HUES6 (cell line): ENCODE measurements at regions not wholly inside any gene's neighbourhood (a gene's known extent, or its start where the extent isn't known, plus 50 kb on each side); places are given as distances from the start of the nearest gene placed in this dataset.

Experiments
- H3K27ac ChIP-seq: 2 replicates; pipeline ENCODE4 v1.7.0; 2013; ENCODE audit warnings: low read depth, mild to moderate bottlenecking, low read length, inconsistent platforms
- H3K27me3 ChIP-seq: 2 replicates; pipeline ENCODE4 v1.6.1; 2013; ENCODE audit warnings: low read length; ENCODE audit not compliant: control insufficient read depth, insufficient read depth
- H3K36me3 ChIP-seq: 2 replicates; pipeline ENCODE4 v1.6.1; 2013; ENCODE audit warnings: low read length; ENCODE audit not compliant: control insufficient read depth, insufficient read depth
- H3K4me1 ChIP-seq: 2 replicates; pipeline ENCODE4 v1.6.1; 2013; ENCODE audit warnings: low read length; ENCODE audit not compliant: control insufficient read depth, insufficient read depth
- H3K4me3 ChIP-seq: 2 replicates; pipeline ENCODE4 v1.5.1; 2013; ENCODE audit warnings: low read depth, low read length
- H3K9ac ChIP-seq: one replicate; pipeline ENCODE4 v1.6.1; 2013; ENCODE audit warnings: mild to moderate bottlenecking, low read length
- H3K9me3 ChIP-seq: 2 replicates; pipeline ENCODE4 v1.6.1; 2013; ENCODE audit warnings: low read depth, low read length; ENCODE audit not compliant: control insufficient read depth, insufficient read depth

DNA sequence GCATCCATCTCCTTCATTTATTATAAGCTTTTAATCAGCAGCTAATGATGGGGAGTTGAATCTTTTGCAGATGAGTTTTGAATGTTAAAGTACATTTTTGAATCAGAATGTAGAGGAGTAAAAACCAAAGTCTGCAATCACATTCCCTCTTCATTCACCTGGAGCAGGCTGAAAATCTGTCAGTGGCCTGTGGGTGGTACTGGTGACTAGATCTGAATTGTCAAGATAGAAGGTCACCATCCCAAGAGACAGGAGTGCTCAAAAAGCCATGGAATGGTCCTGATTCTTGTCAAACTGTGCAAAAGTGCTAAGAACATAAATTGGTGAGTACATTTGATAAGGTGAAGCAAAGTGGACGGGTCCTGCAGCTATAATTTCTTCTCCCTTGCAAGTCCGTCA, 881.3 kb upstream of the NR2F2 start:
- Histone ChIP-seq H3K4me3 (no peak overlapping the region), H3K9ac (no peak overlapping the region), H3K4me1 (no peaks in the 10 kb centered on the region), H3K36me3 (no peaks in the 10 kb centered on the region), H3K9me3 (no peaks in the 10 kb centered on the region), H3K27ac (no peak overlapping the region), H3K27me3 (no peaks in the 10 kb centered on the region)

DNA sequence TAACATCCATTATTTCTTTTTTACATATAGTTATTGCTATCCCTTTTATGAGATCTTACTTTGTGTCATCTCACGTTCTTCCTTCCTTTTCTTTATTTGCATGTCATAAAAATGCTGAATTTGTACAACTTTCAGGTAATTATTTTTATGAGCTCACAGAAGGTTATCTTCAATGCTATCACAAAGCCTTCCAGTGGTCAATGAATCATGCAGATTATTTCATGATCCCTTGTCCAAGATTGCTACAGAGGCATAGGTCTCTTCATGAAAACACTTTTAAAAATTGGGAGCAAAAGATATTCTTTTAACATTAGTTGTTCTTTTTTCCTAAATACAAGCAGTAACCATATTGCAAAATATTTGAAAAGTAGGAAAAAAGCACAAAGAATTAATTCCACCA, 880.1 kb upstream of the NR2F2 start:
- H3K36me3 ChIP-seq: no peaks in the 10 kb centered on the region
- H3K9ac ChIP-seq: no peak overlapping the region
- H3K4me3 ChIP-seq: no peak overlapping the region
- no peaks in the 10 kb centered on the region for H3K4me1 ChIP-seq
- no peaks in the 10 kb centered on the region for H3K9me3 ChIP-seq
- no peak overlapping the region for H3K27ac ChIP-seq
- no peaks in the 10 kb centered on the region for H3K27me3 ChIP-seq

DNA sequence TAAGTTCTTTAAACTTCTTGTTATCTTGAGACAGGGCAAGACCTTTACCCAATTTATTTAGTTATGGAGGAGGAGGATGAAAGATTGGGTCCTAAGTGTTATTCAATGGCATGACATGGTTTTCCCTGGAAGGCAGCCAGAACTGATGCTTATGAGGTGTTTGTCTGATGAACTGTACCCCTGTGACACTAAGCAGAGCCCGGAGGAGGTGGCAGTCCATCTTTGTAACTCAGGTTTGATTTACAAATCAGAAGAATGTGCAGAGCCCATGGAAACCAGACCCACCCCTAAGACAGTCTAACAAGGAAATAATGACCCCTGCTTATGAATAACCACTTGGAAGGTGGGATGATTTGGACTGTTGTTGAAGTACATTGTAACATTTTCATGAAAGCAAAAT, 878.6 kb upstream of the NR2F2 start:
- Histone ChIP-seq H3K27ac (no peak overlapping the region), H3K4me3 (no peak overlapping the region), H3K36me3 (no peaks in the 10 kb centered on the region), H3K9ac (no peak overlapping the region), H3K4me1 (peaks cover 6% of the 10 kb centered on the region; the same call in 1 of the 2 replicates), H3K27me3 (no peaks in the 10 kb centered on the region), H3K9me3 (no peaks in the 10 kb centered on the region)

DNA sequence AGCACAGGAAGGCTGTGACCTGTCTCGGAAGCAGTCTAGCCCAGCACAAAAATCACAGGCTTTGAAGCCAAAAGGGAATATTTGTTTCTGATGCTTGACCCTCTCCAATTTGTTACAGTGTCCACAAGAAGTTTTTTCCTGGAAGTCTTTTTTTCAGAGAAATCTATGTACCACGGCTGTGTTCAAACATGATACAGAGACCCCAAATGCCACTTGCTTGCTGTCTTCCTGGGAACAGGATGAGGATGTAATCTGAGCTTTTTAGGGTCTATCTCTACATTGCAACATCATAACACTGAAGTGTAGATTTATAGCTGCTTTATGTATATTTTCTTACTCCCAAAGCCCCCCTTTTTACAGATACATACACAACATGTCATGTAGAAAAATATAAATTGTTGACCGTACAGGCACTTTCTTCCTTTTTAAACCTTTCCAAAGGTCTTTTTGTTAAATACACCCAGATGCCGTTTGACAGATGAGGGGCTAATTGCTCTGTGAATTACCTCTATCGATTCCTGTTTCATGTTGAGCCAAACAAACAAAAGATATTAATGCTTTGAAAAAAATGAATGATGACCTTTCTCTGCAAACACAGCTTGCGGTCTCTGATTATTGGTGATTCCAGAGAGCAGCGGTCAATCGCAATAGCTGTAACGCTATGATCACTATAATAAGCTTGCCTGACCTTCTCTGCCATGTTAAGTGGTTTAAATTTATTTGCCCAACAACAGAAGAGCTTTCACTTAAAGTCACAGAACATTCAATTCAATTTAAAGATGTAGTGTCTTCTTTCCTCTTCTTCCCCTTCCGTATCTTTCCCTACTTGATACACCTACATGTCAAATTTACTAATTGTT, 875.9 kb upstream of the NR2F2 start:
- H3K4me3 ChIP-seq: no peak overlapping the region
- H3K9ac ChIP-seq: no peak overlapping the region
- no peak overlapping the region for H3K27ac ChIP-seq
- no peaks in the 10 kb centered on the region for H3K9me3 ChIP-seq
- H3K36me3 ChIP-seq: no peaks in the 10 kb centered on the region
- H3K4me1 ChIP-seq: peaks cover 6% of the 10 kb centered on the region; the same call in 1 of the 2 replicates
- H3K27me3 ChIP-seq: no peaks in the 10 kb centered on the region

DNA sequence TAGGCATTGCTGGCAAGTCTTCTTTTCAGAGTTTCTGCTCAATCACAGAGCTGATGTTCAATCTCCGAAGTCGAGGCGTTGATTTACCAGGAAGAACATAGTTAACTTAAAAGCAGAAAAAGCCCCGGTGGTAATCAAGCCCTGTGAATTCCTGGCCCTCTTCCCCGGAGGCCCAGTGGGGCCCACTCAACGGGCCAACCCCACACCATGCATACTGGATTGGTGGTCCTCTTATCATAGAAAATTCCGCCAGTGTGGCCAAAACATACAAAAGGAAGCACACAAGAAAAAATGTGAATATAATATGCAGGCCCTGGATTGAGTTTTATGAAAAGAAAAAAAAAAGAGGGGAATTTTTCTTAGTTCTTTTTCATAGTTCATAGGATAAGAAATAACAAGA, 873.0 kb upstream of the NR2F2 start:
- Histone ChIP-seq H3K9ac (no peak overlapping the region), H3K4me3 (no peak overlapping the region), H3K9me3 (no peaks in the 10 kb centered on the region), H3K4me1 (peaks cover 6% of the 10 kb centered on the region; the same call in 1 of the 2 replicates), H3K27ac (no peak overlapping the region), H3K27me3 (no peaks in the 10 kb centered on the region), H3K36me3 (no peaks in the 10 kb centered on the region)

DNA sequence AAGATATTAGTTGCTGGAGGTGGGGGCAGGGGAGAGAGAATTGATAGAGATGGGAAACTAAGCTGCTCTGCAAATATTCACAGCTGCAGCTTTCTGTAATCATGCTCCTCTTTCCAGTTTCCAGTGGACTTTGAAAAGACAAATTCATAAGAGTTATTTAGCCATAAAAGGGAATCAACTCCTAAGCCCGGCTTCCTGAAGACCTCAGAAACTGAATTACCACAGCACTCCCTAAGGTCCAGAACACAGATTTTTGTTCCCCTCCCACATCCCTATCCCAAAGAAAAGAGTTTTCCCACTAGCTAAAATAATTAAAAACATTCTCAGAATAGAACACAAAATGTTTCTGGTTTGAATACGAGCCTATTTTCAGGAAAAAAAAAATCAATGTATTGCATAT, 871.8 kb upstream of the NR2F2 start:
- peaks cover 6% of the 10 kb centered on the region; the same call in 1 of the 2 replicates for H3K4me1 ChIP-seq
- H3K27ac ChIP-seq: no peak overlapping the region
- no peak overlapping the region for H3K4me3 ChIP-seq

DNA sequence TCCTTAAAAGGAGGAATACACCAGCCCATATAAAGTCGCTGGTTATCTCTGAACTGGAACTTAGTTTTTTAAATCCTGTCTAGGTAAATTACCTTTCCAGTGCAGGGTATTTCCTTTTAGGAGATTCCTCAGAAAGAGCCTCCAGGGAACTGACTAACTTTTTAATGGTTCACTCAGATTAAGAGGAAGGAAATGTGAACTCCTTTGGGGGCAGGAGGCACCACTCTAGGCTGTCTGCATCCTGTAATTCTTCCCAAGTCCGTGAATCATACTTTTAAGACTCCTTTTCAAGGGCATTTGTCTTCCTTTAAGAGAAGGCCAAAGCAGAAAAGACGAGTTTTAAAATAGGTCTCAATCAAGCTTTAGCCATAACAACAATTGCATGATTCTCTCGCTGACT, 871.2 kb upstream of the NR2F2 start:
- Histone ChIP-seq H3K9ac (no peak overlapping the region), H3K27ac (no peak overlapping the region), H3K9me3 (no peaks in the 10 kb centered on the region), H3K27me3 (no peaks in the 10 kb centered on the region), H3K4me1 (peaks cover 6% of the 10 kb centered on the region; the same call in 1 of the 2 replicates), H3K36me3 (no peaks in the 10 kb centered on the region), H3K4me3 (no peak overlapping the region)

More for the DNA sequence above, 871.8 kb upstream of the NR2F2 start:
- no peak overlapping the region for H3K9ac ChIP-seq
- no peaks in the 10 kb centered on the region for H3K36me3 ChIP-seq
- no peaks in the 10 kb centered on the region for H3K27me3 ChIP-seq
- H3K9me3 ChIP-seq: no peaks in the 10 kb centered on the region

DNA sequence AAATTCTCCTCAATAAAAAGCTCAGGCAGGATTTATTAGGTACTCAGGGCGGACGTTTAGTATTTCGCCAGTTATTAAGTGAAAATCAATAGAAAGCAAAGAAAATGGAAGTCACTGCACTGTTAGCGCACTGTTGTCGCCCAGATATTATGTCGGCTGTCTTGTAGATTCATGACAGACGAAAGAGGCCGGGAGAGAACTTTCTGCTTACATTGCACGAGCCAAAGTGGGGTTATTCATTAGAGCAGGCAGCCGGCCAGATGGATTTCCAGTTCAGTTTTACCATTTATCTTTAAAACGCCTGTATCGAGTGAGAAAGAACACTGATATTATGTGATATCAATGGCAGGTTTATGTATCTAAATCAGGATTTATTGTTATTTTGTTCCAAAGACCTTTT, 866.0 kb upstream of the NR2F2 start:
- Histone ChIP-seq H3K4me3 (no peak overlapping the region), H3K27ac (no peak overlapping the region), H3K9ac (no peak overlapping the region), H3K9me3 (no peaks in the 10 kb centered on the region), H3K4me1 (no peaks in the 10 kb centered on the region), H3K27me3 (no peaks in the 10 kb centered on the region), H3K36me3 (no peaks in the 10 kb centered on the region)

DNA sequence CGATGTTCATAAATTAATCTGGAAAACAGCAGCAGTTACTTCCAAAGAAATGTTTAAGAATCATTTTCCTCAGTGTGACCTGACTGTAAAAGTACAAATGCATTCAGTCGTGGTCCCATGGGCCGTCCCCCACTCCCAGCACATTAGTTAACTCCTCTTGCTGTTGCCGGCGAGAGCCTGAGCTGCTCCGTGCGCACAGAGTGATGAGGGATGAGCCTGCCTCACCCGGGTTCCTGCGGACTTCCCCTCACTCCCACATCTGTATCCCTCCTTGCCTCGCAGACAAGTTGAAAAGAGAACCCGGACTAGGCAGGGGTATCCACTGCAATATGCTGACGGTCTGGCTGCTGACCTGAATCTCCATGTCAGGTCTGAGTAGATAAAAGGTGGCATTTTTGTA, 861.7 kb upstream of the NR2F2 start:
- Histone ChIP-seq H3K4me3 (no peak overlapping the region), H3K9me3 (no peaks in the 10 kb centered on the region), H3K36me3 (no peaks in the 10 kb centered on the region), H3K27ac (no peak overlapping the region), H3K27me3 (no peaks in the 10 kb centered on the region), H3K4me1 (no peaks in the 10 kb centered on the region), H3K9ac (no peak overlapping the region)

DNA sequence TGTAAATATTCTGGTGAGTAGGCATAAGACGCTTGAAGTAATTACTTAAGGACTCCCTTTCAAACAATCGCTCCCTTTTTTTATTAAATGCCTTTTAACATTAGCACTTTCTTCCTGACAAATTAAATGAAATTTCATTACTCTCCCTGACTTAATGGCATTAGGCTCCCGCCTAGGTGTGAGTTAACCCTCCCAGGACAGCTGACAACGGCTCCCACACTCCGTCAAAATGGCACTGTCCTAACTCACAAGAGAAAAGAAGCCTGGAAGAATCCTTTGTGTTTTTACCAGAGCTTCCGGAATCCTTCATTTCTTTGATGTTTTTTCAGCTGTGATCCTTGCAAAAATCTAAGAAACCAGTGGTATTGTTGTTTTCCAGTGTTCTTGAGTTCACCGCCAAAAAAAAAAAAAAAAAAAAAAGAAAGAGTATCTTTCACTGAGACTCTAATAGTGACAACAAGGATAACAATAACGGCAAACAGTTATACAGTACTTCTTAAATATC, 861.0 kb upstream of the NR2F2 start:
- Histone ChIP-seq H3K27ac (no peak overlapping the region), H3K4me3 (no peak overlapping the region), H3K9ac (no peak overlapping the region), H3K27me3 (no peaks in the 10 kb centered on the region), H3K4me1 (no peaks in the 10 kb centered on the region), H3K36me3 (no peaks in the 10 kb centered on the region), H3K9me3 (no peaks in the 10 kb centered on the region)

DNA sequence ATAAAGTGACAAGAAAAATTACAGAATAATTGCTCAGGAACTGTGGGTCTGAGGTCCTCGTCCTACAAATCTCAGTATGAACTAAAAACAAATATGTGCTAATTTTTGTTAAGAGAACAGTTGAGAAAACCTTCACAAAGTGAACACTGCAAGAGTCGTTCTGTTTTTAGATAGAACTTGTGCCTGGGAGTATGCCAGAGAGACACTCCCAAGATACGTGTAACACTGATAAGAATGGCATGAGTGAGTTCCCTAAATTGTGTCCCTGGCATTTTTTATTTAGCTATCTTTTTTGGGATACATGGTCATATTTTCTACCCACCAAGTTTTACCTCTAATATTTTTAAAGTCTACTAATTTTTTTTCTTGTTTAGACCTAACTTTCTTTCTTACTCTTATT, 860.0 kb upstream of the NR2F2 start:
- H3K4me1 ChIP-seq: no peaks in the 10 kb centered on the region
- no peak overlapping the region for H3K27ac ChIP-seq
- H3K4me3 ChIP-seq: no peak overlapping the region
- no peaks in the 10 kb centered on the region for H3K27me3 ChIP-seq
- no peaks in the 10 kb centered on the region for H3K36me3 ChIP-seq
- no peak overlapping the region for H3K9ac ChIP-seq
- H3K9me3 ChIP-seq: no peaks in the 10 kb centered on the region
